HK-2 (cell line): ENCODE measurements at regions not wholly inside any gene's neighbourhood (a gene's known extent, or its start where the extent isn't known, plus 50 kb on each side); places are given as distances from the start of the nearest gene placed in this dataset.

Experiments used
- DNase-seq: peaks from one replicate; pipeline ENCODE4 v3.0.0-alpha.2; 2018; ENCODE audit not compliant: unreplicated experiment

- DNase-seq: no peak
Measured at GRCh38 chr16:55264949-55265348, 59.1 kb upstream of the IRX6 start.

DNA sequence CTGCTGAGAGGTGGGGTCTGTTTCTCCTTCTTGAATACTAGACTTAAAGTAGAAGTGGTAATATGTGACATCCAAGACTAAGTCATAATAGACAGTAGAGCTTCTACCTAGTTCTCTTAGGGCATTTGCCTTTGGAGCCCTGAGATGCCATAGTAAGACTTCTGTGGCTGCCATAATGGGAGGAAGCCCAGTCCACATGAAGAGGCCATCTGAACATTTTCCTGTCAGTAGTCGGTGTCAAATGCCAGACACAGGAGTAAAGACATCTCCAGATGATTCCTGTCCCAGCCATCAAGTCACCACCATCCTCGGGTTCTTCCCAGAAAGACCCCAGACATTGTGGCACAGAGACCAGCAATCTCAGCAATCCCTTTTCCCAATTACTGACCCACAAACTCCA lies 58.1 kb upstream of the IRX6 start:
- DNase-seq: no peak

- DNase-seq: no peak
Measured at GRCh38 chr16:55271945-55272513, 52.0 kb upstream of the IRX6 start.

DNA sequence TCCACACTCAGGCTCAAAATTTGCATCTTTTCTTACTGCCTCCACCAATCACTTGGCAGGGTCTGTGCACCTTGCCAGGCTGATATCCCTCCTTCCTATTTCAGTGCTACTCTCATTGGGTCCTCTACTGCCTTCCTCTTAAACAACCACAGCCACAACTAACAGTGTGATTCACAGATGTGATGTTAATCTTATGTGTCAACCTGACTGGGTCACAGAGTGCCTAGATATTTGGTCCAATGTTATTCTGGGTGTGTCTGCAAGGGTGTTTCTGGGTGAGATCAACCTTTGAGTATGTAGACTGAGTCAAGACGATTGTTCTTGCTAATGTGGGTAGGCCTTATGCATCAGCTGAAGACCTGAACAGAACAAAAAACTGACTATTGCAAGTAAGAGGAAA lies 51.3 kb upstream of the IRX6 start:
- DNase-seq: no peak

- no peak for DNase-seq
Measured at GRCh38 chr16:55273356-55273755, 50.6 kb upstream of the IRX6 start.

DNA sequence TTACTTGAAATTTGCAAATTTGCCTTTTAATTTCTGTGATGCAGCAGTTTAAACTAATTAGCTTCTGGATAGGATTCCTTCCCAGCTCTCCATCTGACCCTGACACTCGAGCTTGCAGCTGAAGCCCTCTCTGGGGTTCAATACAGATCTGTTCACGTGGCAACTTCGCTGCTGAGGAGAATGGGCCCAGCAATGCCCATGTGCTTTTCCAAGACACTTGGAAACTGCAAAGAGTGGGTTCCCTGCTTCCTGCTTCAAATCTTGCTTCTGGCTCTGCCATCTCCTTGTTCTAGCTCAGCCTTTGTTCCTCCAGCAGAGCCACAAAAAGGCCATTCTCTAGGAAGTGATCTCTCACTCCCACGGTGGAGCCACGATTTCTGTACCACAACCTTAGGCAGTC lies 50.0 kb upstream of the IRX6 start:
- DNase-seq: no peak
